ENCODE measurements at regions not wholly inside any gene's neighbourhood (a gene's known extent, or its start where the extent isn't known, plus 50 kb on each side); places are given as distances from the start of the nearest gene placed in this dataset.
"Not testable (repeated sequence)": the region's sequence is repeated elsewhere in the genome, so short reads cannot be mapped to it uniquely, and the experiment has no call there.

- no peak for TF ChIP-seq CTCF (conservative IDR thresholded peaks at IDR 0.05)
- H3K27ac ChIP-seq = no peak overlapping the region
Observed at GRCh38 chrX:38940547-38940946, 139.3 kb downstream of the MID1IP1 start.

- no peak for TF ChIP-seq CTCF (conservative IDR thresholded peaks at IDR 0.05)
- no peak overlapping the region for H3K27ac ChIP-seq
Observed at GRCh38 chrX:38941675-38942074, 140.4 kb downstream of the MID1IP1 start.

- no peak overlapping the region for H3K27ac ChIP-seq
- no peak for TF ChIP-seq CTCF (conservative IDR thresholded peaks at IDR 0.05)
Observed at GRCh38 chrX:38943120-38943519, 141.9 kb downstream of the MID1IP1 start.

GRCh38 chrX:38948046-38948445, 146.8 kb downstream of the MID1IP1 start:
- no peak overlapping the region for H3K27ac ChIP-seq
- no peak for TF ChIP-seq CTCF (conservative IDR thresholded peaks at IDR 0.05)

- no peak overlapping the region for H3K27ac ChIP-seq
- TF ChIP-seq CTCF (conservative IDR thresholded peaks at IDR 0.05) = no peak
Observed at GRCh38 chrX:38954520-38954919, 153.3 kb downstream of the MID1IP1 start.

- no peak for TF ChIP-seq CTCF (conservative IDR thresholded peaks at IDR 0.05)
- H3K27ac ChIP-seq = no peak overlapping the region
Observed at GRCh38 chrX:38959736-38960135, 158.5 kb downstream of the MID1IP1 start.

- no peak overlapping the region for H3K27ac ChIP-seq
- TF ChIP-seq CTCF (conservative IDR thresholded peaks at IDR 0.05) = no peak
Observed at GRCh38 chrX:38960137-38960536, 158.9 kb downstream of the MID1IP1 start.

- no peak overlapping the region for H3K27ac ChIP-seq
Observed at GRCh38 chrX:38961936-38962335, 160.7 kb downstream of the MID1IP1 start.

GRCh38 chrX:38963244-38963643, 162.0 kb downstream of the MID1IP1 start:
- H3K27ac ChIP-seq = not testable (repeated sequence)

More at GRCh38 chrX:38961936-38962335, 160.7 kb downstream of the MID1IP1 start:
- no peak for TF ChIP-seq CTCF (conservative IDR thresholded peaks at IDR 0.05)

All from VCaP (cell line).